Heart left ventricle (tissue), 16 donors: ENCODE measurements at regions not wholly inside any gene's neighbourhood (a gene's known extent, or its start where the extent isn't known, plus 50 kb on each side); places are given as distances from the start of the nearest gene placed in this dataset.

Source experiments
- ATAC-seq, 4 donors: fragments of 200-7000 bp; cut with Tn5 transposase; one replicate each; pipeline ENCODE4 v1.9.1; 2020 to 2022; ENCODE audit warnings: moderate library complexity in 4 of 4, mild to moderate bottlenecking in 3 of 4, moderate number of reproducible peaks in 1 of 4
- DNase-seq, 5 donors: peaks; one replicate each; pipeline ENCODE4 v3.0.0-alpha.2; 2020
- H3K27ac ChIP-seq, 12 donors: fragments of 200-600 bp; sonication (generic) in 4 of 12; one replicate each; pipeline versions ENCODE4 v1.5.0 to v1.8.0; 2016 to 2022; ENCODE audit warnings: mild to moderate bottlenecking in 2 of 12
- H3K27me3 ChIP-seq, 9 donors: fragments of 200-600 bp; sonication (generic) in 2 of 9; one replicate each; pipeline versions ENCODE4 v1.5.1 to v1.8.0; 2016 to 2022; ENCODE audit warnings: mild to moderate bottlenecking in 3 of 9
- H3K36me3 ChIP-seq, 9 donors: fragments of 200-600 bp; sonication (generic) in 2 of 9; one replicate each; pipeline versions ENCODE4 v1.5.0 to v1.8.0; 2018 to 2022; ENCODE audit warnings: mild to moderate bottlenecking in 2 of 9
- H3K4me1 ChIP-seq, 12 donors: fragments of 200-600 bp; sonication (generic) in 4 of 12; one replicate each; pipeline versions ENCODE4 v1.5.0 to v1.8.0; 2016 to 2022; ENCODE audit warnings: mild to moderate bottlenecking in 3 of 12
- H3K4me3 ChIP-seq, 12 donors: fragments of 200-600 bp; sonication (generic) in 4 of 12; one replicate each; pipeline versions ENCODE4 v1.5.0 to v1.8.0; 2017 to 2022; ENCODE audit warnings: mild to moderate bottlenecking in 9 of 12, moderate library complexity in 4 of 12
- H3K9me3 ChIP-seq, 12 donors: fragments of 200-600 bp; sonication (generic) in 4 of 12; one replicate each; pipeline versions ENCODE4 v1.5.0 to v1.8.0; 2016 to 2022; ENCODE audit warnings: mild to moderate bottlenecking in 1 of 12
- CTCF ChIP-seq, 12 donors: fragments of 200-600 bp; sonication (generic) in 4 of 12; IDR thresholded peaks; one replicate each; pipeline versions ENCODE4 v1.5.0 to v1.8.0; 2018 to 2022; ENCODE audit warnings: antibody characterized with exemption in 12 of 12, mild to moderate bottlenecking in 5 of 12
- POLR2A ChIP-seq, 2 donors: fragments of 450-650 bp; IDR thresholded peaks; one replicate each; pipeline ENCODE4 v1.6.1; 2017; ENCODE audit warnings: antibody characterized with exemption in 2 of 2, mild to moderate bottlenecking in 2 of 2, moderate library complexity in 2 of 2
- WGBS, 4 donors: extraction: QIAGEN DNeasy Blood & Tissue Kit in 2 of 4; methylation state at CpG; one replicate each; pipeline versions ENCODE4 v1.1.5 to v1.1.7; 2013 to 2018; 5-methylcytosine and 5-hydroxymethylcytosine counted together
- intact Hi-C, 10 donors: fragments of 100-400 bp; cut with DNase I; formaldehyde crosslinking; loops; one replicate each; pipeline versions ENCODE4 v1.11.1 to v1.14.2; 2022
- donor health status: ischemic (EF 13 %, LVEDD 7.1; RV severe dilation, severe dysfunction).
- donor health status: healthy with polysubstance abuse.
- donor health status: DM: no; HTN: yes; CAD: no.
- donor health status: DM: no; HTN: no; CAD: no.
- donor health status: ischemic (EF 25% LVEDD 6.9; RV normal size, moderate dysfunction).
- donor health status: ischemic (EF 25% LVEDD 5.7; RV mildly dilated, moderate dysfunction).
- donor health status: healthy.
- donor health status: DM: yes; HTN: yes; CAD: no.
- donor health status: ischemic (EF 35%, LVEDD 5.7; RV mildly dilated, moderate dysfunction).
- donor health status: nonischemic (EF 11% LVEDD 7.7; RV severe dilation, severe dysfunction).
- donor health status: DM: yes; HTN: yes; CAD: no.
- donor health status: PGD.
- donor health status: ischemic (EF 29% LVEDD 5.4; RV normal size, mild dysfunction).
- donor health status: nonischemic (EF 23%, LVEDD 6.1; RV moderate dilation, normal function).

DNA sequence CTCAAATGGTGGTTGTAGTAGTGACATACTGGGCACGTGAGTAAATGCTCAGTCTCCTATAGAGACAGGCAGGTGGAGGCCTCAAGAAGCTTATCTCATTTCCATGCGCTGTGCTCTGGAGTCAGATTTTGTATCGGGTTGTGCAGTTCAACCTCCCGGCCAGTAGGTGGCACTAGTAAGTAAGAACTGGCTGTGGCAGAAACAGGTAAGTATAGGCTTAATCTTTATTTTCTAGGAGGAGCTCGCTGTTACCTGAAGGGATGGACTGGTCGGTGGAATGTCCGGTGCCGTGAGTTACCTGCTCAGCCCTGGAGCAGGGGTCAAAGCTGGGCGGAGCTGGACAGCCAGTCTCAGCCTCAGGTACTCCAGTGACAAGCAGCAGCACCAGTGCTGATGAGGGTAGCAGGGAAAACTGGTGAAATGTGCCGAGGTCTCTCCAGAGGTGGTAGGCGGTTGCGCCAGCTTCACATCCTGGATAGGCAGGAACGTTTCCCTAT is 880.1 kb upstream of the SEMA6A start:
- H3K27me3 ChIP-seq: peaks cover 0 to 3% (median 0%) of the 10 kb centered on the region in 9 donors
- peak overlapping the region in 4 of 12 donors; percentile 7 to 30 (median 20) for H3K4me3 ChIP-seq
- DNase-seq (peak in 3 of 5 donors; percentile 13 to 45 (median 23)), ATAC-seq (peak in 3 of 4 donors; percentile 32 to 71 (median 59))
- TF ChIP-seq POLR2A (IDR thresholded peaks at IDR 0.05) (no peak), CTCF (IDR thresholded peaks at IDR 0.05) (peak; percentile 64 to 82 (median 75))
- H3K4me1 ChIP-seq: peaks cover 0 to 10% (median 0%) of the 10 kb centered on the region in 12 donors
- WGBS, 4 donors: 18 to 28% (median 22%) methylated on average over 13 of the region's 13 CpGs
- intact Hi-C loops: loop anchor here in 8 of 10 donors (2.0 to 10.0 kb wide), 3 partner anchors 1338 to 1340 kb away; no protein-coding TSS in a partner anchor
- no peaks in the 10 kb centered on the region for H3K36me3 ChIP-seq
- no peak overlapping the region for H3K27ac ChIP-seq
- H3K9me3 ChIP-seq: no peaks in the 10 kb centered on the region

GRCh38 chr5:117436846-117437245 is 862.2 kb upstream of the SEMA6A start:
- intact Hi-C loops: no loop called here
- H3K4me3 ChIP-seq: no peak overlapping the region
- no peaks in the 10 kb centered on the region for H3K4me1 ChIP-seq
- TF ChIP-seq POLR2A (IDR thresholded peaks at IDR 0.05) (no peak), CTCF (IDR thresholded peaks at IDR 0.05) (no peak)
- no peak overlapping the region for H3K27ac ChIP-seq
- no peaks in the 10 kb centered on the region for H3K27me3 ChIP-seq
- no peaks in the 10 kb centered on the region for H3K9me3 ChIP-seq
- 77 to 84% (median 82%) methylated on average over 4 of the region's 4 CpGs for WGBS, 4 donors
- ATAC-seq (no peak), DNase-seq (no peak)
- H3K36me3 ChIP-seq: no peaks in the 10 kb centered on the region

- Histone ChIP-seq H3K36me3 (no peaks in the 10 kb centered on the region), H3K4me3 (no peak overlapping the region), H3K27me3 (no peaks in the 10 kb centered on the region), H3K4me1 (no peaks in the 10 kb centered on the region), H3K27ac (no peak overlapping the region), H3K9me3 (no peaks in the 10 kb centered on the region)
- TF ChIP-seq CTCF (IDR thresholded peaks at IDR 0.05) (no peak), POLR2A (IDR thresholded peaks at IDR 0.05) (no peak)
- ATAC-seq: no peak
- DNase-seq: no peak
- WGBS, 4 donors: 72 to 79% (median 73%) methylated on average over 2 of the region's 2 CpGs
- intact Hi-C loops: no loop called here
These were observed 860.6 kb upstream of the SEMA6A start for GRCh38 chr5:117435203-117435602.

- intact Hi-C loops: no loop called here
- H3K36me3 ChIP-seq: no peaks in the 10 kb centered on the region
- H3K4me1 ChIP-seq: no peaks in the 10 kb centered on the region
- no peaks in the 10 kb centered on the region for H3K9me3 ChIP-seq
- no peaks in the 10 kb centered on the region for H3K27me3 ChIP-seq
- TF ChIP-seq POLR2A (IDR thresholded peaks at IDR 0.05) (no peak), CTCF (IDR thresholded peaks at IDR 0.05) (no peak)
- no peak overlapping the region for H3K27ac ChIP-seq
- DNase-seq (no peak), ATAC-seq (no peak)
- no peak overlapping the region for H3K4me3 ChIP-seq
These were observed 859.6 kb upstream of the SEMA6A start for GRCh38 chr5:117434254-117434653.
